HL-60 (cell line): ENCODE measurements at regions not wholly inside any gene's neighbourhood (a gene's known extent, or its start where the extent isn't known, plus 50 kb on each side); places are given as distances from the start of the nearest gene placed in this dataset.
"Not testable (repeated sequence)": the region's sequence is repeated elsewhere in the genome, so short reads cannot be mapped to it uniquely, and the experiment has no call there.

Source experiments
- DNase-seq, 2 experiments: peaks; one replicate each; pipeline ENCODE4 v3.0.0-alpha.2; 2010 to 2020; ENCODE audit warnings: low read depth in 1 of 2, low spot score in 1 of 2
- H3K27ac ChIP-seq: fragments of 250-450 bp; sonication (Bioruptor Pico); replicated peaks from 2 replicates; pipeline ENCODE4 v1.5.1; 2020; ENCODE audit warnings: mild to moderate bottlenecking, moderate library complexity
- H3K27me3 ChIP-seq: fragments of 250-450 bp; sonication (Bioruptor Pico); 2 replicates; pipeline ENCODE4 v1.5.1; 2021; ENCODE audit warnings: mild to moderate bottlenecking, moderate library complexity; ENCODE audit not compliant: insufficient read depth, poor library complexity, severe bottlenecking
- H3K4me3 ChIP-seq: replicated peaks from 2 replicates; pipeline ENCODE4 v1.5.1; 2011; ENCODE audit warnings: mild to moderate bottlenecking, control low read depth, low read length; ENCODE audit not compliant: insufficient read depth
- GABPA ChIP-seq: IDR thresholded peaks from 2 replicates; pipeline ENCODE4 v1.6.1; 2012; ENCODE audit warnings: low read depth
- POLR2AphosphoS5 ChIP-seq: IDR thresholded peaks from 2 replicates; pipeline ENCODE4 v1.6.1; 2012; ENCODE audit warnings: low read depth
- SPI1 ChIP-seq: IDR thresholded peaks from 2 replicates; pipeline ENCODE4 v1.6.1; 2012; ENCODE audit warnings: low read depth, mild to moderate bottlenecking, borderline replicate concordance
- TF ChIP-seq, protein P1 (sequence below): IDR thresholded peaks from 2 replicates; pipeline ENCODE4 v1.6.1; 2012; ENCODE audit warnings: low read depth; ENCODE audit not compliant: insufficient replicate concordance
- TF ChIP-seq, protein P2 (sequence below): IDR thresholded peaks from one replicate; pipeline ENCODE4 v1.5.1; 2011; ENCODE audit warnings: low read length, control low read depth, inconsistent platforms; ENCODE audit not compliant: insufficient read depth

DNA sequence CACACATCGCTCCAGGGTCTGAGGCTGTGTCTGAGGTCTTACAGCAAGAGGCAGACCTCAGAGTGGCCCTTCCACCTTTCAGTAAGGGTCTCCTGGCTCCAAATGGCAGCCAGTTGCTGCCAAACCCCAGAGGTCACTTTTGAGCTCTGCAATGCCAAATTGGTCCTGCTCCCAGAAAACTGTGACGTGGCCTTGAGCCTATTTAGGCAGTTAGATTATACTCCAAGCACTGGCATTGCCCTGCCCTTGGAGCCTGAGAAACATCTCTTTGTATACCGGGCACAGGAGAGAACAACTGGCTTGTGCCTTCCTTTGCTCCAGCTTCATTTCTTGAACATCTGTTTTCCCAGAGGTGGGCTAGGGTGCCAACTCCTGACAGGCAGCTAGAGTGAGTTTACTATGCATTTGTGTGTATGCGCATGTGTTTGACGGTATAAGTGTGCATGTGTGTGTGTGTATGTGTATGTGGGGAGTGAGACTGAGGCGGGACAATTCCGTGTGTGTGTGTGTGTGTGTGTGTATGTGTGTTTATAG, 134.5 kb downstream of the IER5 start:
- Histone ChIP-seq H3K27ac (no peak overlapping the region), H3K27me3 (no peaks in the 10 kb centered on the region), H3K4me3 (no peak overlapping the region)
- DNase-seq: no peak
- no peak for TF ChIP-seq GABPA
- TF ChIP-seq, protein P1, sequence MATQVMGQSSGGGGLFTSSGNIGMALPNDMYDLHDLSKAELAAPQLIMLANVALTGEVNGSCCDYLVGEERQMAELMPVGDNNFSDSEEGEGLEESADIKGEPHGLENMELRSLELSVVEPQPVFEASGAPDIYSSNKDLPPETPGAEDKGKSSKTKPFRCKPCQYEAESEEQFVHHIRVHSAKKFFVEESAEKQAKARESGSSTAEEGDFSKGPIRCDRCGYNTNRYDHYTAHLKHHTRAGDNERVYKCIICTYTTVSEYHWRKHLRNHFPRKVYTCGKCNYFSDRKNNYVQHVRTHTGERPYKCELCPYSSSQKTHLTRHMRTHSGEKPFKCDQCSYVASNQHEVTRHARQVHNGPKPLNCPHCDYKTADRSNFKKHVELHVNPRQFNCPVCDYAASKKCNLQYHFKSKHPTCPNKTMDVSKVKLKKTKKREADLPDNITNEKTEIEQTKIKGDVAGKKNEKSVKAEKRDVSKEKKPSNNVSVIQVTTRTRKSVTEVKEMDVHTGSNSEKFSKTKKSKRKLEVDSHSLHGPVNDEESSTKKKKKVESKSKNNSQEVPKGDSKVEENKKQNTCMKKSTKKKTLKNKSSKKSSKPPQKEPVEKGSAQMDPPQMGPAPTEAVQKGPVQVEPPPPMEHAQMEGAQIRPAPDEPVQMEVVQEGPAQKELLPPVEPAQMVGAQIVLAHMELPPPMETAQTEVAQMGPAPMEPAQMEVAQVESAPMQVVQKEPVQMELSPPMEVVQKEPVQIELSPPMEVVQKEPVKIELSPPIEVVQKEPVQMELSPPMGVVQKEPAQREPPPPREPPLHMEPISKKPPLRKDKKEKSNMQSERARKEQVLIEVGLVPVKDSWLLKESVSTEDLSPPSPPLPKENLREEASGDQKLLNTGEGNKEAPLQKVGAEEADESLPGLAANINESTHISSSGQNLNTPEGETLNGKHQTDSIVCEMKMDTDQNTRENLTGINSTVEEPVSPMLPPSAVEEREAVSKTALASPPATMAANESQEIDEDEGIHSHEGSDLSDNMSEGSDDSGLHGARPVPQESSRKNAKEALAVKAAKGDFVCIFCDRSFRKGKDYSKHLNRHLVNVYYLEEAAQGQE: no peak

DNA sequence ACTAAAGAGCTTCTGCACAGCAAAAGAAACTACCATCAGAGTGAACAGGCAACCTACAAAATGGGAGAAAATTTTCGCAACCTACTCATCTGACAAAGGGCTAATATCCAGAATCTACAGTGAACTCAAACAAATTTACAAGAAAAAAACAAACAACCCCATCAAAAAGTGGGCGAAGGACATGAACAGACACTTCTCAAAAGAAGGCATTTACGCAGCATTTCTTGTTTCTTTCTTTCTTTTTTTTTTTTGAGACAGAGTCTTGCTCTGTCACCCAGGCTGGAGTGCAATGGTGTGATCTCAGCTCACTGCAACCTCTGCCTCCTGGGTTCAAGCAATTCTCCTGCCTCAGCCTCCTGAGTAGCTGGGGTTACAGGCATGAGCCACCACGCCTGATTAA, 138.2 kb downstream of the IER5 start:
- H3K27me3 ChIP-seq, H3K4me3 ChIP-seq, H3K27ac ChIP-seq, DNase-seq: not testable (repeated sequence)

DNA sequence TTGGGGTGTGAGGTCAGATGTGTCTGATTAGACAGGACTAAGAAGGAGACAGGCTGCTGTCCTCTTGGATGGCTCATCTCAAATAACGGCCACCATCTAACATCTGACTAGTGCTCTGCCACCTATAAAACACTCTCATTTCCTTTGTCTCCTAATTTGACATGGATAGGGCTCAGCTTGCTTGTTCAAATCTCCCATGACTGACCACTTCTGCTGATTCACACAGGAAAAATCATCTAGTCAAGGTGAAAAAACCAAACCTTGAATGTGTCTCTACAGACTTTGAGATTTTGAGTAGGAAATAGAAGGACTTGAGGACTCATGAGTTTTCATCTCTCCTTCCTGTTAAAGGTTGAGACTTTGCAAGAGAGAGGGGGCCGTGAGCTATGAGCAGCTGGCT, 150.6 kb downstream of the IER5 start:
- H3K27me3 ChIP-seq: peaks cover 2% of the 10 kb centered on the region
- DNase-seq: no peak
- TF ChIP-seq POLR2AphosphoS5: no peak
- TF ChIP-seq SPI1: no peak
- TF ChIP-seq, protein P2, sequence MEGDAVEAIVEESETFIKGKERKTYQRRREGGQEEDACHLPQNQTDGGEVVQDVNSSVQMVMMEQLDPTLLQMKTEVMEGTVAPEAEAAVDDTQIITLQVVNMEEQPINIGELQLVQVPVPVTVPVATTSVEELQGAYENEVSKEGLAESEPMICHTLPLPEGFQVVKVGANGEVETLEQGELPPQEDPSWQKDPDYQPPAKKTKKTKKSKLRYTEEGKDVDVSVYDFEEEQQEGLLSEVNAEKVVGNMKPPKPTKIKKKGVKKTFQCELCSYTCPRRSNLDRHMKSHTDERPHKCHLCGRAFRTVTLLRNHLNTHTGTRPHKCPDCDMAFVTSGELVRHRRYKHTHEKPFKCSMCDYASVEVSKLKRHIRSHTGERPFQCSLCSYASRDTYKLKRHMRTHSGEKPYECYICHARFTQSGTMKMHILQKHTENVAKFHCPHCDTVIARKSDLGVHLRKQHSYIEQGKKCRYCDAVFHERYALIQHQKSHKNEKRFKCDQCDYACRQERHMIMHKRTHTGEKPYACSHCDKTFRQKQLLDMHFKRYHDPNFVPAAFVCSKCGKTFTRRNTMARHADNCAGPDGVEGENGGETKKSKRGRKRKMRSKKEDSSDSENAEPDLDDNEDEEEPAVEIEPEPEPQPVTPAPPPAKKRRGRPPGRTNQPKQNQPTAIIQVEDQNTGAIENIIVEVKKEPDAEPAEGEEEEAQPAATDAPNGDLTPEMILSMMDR: no peak
- TF ChIP-seq GABPA: no peak
- TF ChIP-seq, protein P1: no peak
- H3K4me3 ChIP-seq: no peak overlapping the region
- H3K27ac ChIP-seq: no peak overlapping the region

DNA sequence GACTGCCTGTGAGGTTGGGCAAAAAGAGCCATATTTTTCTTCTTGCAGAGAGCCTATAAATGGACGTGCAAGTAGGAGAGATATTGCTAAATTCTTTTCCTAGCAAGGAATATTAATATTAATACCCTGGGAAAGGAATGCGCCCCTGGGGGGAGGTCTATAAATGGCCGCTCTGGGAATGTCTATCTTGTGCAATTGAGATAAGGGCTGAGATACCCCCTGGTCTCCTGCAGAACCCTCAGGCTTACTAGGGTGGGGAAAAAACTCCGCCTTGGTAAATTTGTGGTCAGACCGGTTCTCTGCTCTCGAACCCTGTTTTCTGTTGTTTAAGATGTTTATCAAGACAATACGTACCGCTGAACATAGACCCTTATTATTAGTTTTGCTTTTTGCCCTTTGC, 157.8 kb downstream of the IER5 start:
- H3K4me3 ChIP-seq, H3K27ac ChIP-seq, DNase-seq, H3K27me3 ChIP-seq: not testable (repeated sequence)

DNA sequence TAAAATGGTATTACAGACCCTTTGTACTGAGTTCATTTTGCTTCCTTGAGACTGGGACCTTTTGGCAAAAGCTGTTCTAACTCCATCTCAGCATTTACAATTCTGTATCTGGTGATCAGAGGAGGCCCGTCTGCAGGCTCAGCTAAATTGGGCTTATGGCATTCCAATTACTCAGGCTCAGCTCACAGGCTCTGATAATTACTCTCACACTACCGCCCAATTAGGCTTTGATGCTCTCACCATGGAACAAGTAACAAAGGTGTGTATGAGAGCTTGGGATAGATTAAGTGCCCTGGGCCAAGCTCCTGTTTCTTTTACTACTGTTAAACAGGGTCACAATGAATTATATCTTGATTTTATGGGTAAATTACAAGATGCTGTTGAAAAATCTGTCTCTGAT, 159.9 kb downstream of the IER5 start:
- H3K27ac ChIP-seq, DNase-seq, H3K4me3 ChIP-seq, H3K27me3 ChIP-seq: not testable (repeated sequence)

DNA sequence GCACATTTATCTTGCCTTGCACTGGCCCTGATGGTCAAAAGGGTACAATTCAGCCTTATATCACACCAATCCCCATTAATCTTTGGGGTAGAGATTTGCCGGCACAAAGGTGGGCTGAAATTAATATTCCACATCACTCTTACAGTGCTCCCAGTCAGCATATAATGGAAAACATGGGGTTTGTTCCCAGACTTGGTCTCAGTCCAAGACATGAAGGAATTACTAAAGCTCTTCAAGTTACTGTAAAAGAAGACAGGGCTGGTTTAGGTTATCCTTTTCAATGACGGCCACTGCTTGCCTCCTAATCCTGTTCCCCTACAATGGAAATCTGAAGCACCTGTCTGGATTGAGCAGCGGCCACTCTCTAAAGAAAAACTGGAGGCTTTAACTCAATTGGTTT, 160.7 kb downstream of the IER5 start:
- H3K27ac ChIP-seq: no peak overlapping the region
- no peak for DNase-seq
- H3K4me3 ChIP-seq: no peak overlapping the region

More for the DNA sequence above, 160.7 kb downstream of the IER5 start:
- TF ChIP-seq, protein P2: no peak
- no peak for TF ChIP-seq SPI1
- no peak for TF ChIP-seq GABPA
- TF ChIP-seq, protein P1: no peak
- TF ChIP-seq POLR2AphosphoS5: no peak
- no peaks in the 10 kb centered on the region for H3K27me3 ChIP-seq
